CD1c-positive myeloid dendritic cell (primary cell): ENCODE measurements at regions not wholly inside any gene's neighbourhood (a gene's known extent, or its start where the extent isn't known, plus 50 kb on each side); places are given as distances from the start of the nearest gene placed in this dataset.
"Not testable (repeated sequence)": the region's sequence is repeated elsewhere in the genome, so short reads cannot be mapped to it uniquely, and the experiment has no call there.

ENCODE experiments used
- DNase-seq: peaks from one replicate; pipeline ENCODE4 v3.0.0-alpha.2; 2016; ENCODE audit errors: extremely low spot score

- no peak for DNase-seq
These were observed 194.5 kb downstream of the C12orf75 start for GRCh38 chr12:105524961-105525360.

DNA sequence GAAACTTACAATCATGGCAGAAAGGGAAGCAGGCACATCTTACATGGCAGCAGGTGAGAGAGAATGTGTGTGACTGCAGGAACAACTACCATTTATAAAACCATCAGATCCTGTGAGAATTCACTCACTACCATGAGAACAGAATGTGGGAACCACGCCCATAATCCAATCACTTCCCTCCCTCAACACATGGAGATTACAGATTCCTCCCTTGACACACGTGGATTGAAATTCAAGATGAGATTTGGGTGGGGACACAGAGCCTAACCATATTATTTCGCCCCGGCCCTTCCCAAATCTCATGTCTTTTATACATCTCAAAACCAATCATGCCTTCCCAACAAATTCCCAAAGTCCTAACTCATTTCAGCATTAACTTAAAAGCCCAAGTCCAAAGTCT, 203.6 kb downstream of the C12orf75 start:
- no peak for DNase-seq

DNA sequence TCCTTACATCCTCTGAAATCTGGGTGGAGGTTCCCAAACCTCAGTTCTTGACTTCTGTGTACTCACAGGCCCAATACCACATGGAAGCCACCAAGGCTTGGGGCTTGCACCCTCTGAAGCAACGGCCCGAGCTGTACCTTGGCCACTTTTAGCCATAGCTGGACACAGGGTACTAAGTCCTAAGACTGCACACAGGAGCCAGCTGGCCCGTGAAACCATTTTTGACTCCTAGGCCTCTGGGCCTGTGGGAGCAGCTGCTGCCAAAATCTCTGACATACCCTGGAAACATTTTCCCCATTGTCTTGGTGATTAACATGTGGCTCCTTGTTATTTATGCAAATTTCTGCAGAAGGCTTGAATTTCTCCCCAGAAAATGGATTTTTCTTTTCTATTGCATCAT, 204.5 kb downstream of the C12orf75 start:
- not testable (repeated sequence) for DNase-seq

- no peak for DNase-seq
These were observed 208.4 kb downstream of the C12orf75 start for GRCh38 chr12:105538880-105539279.

- DNase-seq, result no peak
These were observed 209.2 kb downstream of the C12orf75 start for GRCh38 chr12:105539735-105540134.

- DNase-seq, result no peak
These were observed 217.3 kb downstream of the C12orf75 start for GRCh38 chr12:105547786-105548185.

- no peak for DNase-seq
These were observed 218.1 kb downstream of the C12orf75 start for GRCh38 chr12:105548626-105549025.

DNA sequence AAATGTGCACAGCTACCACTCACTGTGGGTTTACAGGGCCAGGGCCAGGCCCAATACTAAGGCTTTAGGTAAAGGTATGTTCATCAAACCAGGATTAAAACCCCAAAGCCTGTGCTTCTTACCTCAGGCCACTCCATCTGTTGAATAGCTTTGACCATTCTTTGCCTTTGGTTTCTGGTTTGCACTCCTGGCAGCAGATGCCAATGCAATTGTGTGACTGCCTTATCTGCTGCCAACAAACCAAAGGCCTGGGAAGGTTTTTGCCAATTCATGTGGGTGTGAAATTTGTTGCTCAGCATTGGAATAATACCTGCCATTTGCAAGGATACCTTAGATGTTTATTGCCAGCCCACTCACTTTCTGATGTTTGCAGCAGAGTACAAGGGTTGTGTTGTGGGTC, 221.6 kb downstream of the C12orf75 start:
- DNase-seq, result no peak

DNA sequence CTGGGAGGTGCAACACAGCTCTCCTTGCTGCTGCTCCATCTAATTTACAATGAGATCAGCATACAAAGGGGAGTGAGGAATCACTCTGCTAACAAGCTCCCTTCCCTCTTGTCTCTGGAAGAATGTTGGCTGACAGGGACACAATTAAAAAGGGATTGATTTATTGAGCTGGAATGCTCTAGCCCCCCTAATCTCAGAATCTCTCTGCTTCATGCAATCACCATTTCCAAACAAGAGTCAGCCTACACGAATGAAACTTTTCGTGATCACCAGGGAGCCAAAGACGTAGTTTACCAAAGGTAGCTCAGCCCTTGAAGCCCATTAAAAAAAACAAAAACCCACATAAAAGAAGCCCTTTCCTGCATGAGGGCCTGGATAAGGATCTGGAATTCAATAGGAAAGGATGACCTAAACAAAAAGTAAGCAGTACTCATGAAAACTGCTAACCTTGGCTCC, 223.8 kb downstream of the C12orf75 start:
- no peak for DNase-seq

DNA sequence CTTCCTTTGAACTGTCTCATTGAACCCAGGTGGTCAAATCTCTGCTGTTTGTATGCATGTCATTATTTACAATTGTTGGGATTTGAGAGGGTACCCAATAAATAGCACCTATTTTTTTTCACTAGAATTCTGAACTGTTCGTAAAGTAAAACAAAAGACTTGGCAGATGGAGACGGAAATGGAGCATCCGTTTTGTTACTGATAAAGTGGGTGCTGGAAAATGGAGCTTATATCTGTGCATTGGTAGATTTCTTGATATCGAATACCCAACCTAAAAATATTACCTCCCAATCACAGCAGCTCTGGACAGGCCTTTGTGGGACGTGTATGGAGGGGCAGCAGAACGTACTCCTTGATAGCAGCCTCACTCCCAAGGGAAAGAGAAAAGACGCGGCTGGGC, 224.4 kb downstream of the C12orf75 start:
- DNase-seq, result no peak

- no peak for DNase-seq
These were observed 225.2 kb downstream of the C12orf75 start for GRCh38 chr12:105555556-105556295.

DNA sequence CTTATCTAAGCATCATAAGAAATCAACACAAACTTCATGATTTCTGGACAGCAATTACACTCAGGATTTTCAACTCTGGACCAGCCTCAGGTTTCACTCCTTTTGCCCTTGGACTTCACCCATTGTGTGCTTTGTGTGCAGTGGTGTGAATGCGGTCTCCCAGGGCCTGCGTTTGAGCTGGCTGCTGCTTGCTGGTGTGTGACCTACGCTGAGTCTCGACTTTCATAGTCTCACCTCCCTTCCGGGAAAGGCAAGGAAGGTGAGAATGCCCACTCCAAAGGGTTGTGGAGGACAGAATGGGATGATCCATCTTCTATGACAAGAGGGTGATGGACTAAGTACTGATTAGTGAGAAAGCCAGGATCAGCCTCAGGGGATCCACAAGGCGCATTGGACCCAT, 228.8 kb downstream of the C12orf75 start:
- no peak for DNase-seq

DNA sequence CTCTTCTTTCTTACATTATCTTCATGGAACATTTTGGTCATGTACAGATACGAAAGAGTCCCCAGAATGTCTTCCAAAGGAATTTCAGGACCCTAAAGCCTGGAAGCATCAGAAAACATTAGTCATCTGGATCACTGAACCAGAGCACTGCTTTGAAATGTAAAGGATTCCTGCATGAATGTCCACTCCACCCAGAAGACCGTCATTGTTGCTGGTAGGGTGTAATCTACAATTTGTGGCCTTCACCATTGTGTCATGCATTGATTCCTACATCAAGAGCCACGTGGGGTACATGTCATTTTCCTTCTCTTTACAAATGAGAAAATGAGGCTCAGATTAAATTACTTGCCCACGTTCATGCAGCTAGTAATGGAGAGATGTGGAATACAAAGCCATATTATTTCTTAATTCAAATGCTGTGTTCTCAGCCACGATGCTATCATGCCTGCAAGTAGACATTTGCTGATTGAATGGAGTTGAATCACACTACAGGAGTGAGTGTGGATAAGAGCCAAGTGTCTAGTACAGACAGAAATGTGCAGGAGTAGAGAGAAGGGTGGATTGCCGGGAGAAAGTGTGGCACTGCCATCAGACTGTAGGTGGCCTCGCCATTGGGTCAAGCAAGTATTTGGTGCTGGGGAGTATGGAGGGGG, 231.2 kb downstream of the C12orf75 start:
- no peak for DNase-seq

- no peak for DNase-seq
These were observed 231.9 kb downstream of the C12orf75 start for GRCh38 chr12:105562199-105562971.

DNA sequence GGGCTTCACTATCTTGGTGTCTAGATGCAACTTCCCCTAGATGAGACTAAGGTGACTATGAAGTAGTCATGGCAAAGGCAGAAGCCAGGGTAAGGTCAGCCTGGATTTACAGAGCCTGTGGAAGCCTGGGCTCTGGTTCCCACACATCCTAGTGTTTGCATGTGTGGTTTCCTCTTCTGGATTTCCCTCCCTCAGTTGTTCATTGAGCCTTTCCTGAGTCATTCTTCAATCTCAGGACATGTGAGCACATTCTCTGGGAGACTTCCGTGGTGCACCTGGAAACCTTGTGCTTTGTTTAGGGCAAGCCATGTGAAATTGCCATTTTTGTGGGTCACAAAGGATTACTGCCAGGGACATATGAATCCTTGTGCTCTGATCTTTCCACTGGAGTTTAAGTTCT, 236.6 kb downstream of the C12orf75 start:
- no peak for DNase-seq

DNA sequence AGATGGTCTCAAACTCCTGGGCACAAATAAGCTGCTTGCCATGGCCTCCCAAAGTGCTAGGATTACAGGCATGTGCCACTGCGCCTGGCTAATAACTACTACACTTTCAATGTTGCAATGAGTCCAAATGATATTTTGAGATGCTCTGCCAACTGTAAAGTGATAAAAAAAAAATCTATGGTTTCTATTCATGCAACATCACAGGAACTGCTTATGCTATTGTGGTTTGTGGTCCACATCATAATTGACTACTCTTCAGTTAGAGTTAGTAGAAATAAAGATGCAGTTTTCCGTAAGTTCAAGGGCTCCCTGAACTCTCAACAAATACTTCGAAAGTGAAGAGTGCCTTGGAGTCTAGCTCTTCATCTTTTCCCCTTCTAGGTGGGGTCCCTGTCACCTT, 239.4 kb downstream of the C12orf75 start:
- DNase-seq, result no peak

DNA sequence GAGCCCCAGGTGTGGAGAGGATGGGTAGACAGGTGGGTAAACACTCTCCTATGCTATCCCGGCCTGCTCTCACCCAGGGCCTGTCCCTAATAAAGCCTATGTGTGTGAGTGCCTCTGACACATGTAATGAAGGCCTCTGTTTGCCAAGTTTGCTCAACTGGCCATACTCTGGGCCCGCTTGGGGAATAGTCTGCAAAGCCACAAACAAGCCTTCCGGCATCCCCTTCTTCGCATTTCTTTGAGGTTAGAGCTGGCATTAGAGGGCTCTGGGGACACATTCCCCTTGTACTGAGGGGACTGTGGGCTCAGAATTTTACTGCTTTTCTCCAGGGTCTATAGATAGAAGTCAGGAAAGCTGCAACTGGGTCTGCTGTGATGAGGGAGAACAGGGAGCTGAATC, 240.5 kb downstream of the C12orf75 start:
- DNase-seq, result no peak

- no peak for DNase-seq
These were observed 243.1 kb downstream of the C12orf75 start for GRCh38 chr12:105573574-105573973.

- DNase-seq, result no peak
These were observed 243.7 kb downstream of the C12orf75 start for GRCh38 chr12:105574056-105574715.

- no peak for DNase-seq
These were observed 244.7 kb downstream of the C12orf75 start for GRCh38 chr12:105575235-105575634.

- DNase-seq, result no peak
These were observed 245.8 kb downstream of the C12orf75 start for GRCh38 chr12:105576261-105576660.

GRCh38 chr12:105580821-105581352, 250.4 kb downstream of the C12orf75 start:
- DNase-seq, result no peak
